Lung (tissue), 11 donors: ENCODE measurements at regions not wholly inside any gene's neighbourhood (a gene's known extent, or its start where the extent isn't known, plus 50 kb on each side); places are given as distances from the start of the nearest gene placed in this dataset.

ENCODE experiments used
- ATAC-seq: fragments of 200-7000 bp; cut with Tn5 transposase; one replicate; pipeline ENCODE4 v1.9.1; 2020; ENCODE audit warnings: moderate number of reproducible peaks; ENCODE audit not compliant: insufficient read depth, low FRiP score
- DNase-seq, 3 donors: peaks; one replicate each; pipeline ENCODE4 v3.0.0-alpha.2; 2013 to 2017
- H3K27ac ChIP-seq, 2 donors: one replicate each; pipeline ENCODE4 v1.5.1; 2013; ENCODE audit warnings: mild to moderate bottlenecking in 2 of 2, moderate library complexity in 2 of 2, control low read depth in 1 of 2, inconsistent platforms in 1 of 2, low read depth in 1 of 2, low read length in 1 of 2
- H3K27me3 ChIP-seq, 3 donors: one replicate each; pipeline ENCODE4 v1.5.1; 2013; ENCODE audit warnings: low read length in 2 of 3; ENCODE audit not compliant: control insufficient read depth in 3 of 3, insufficient read depth in 3 of 3
- H3K36me3 ChIP-seq, 4 donors: one replicate each; pipeline ENCODE4 v1.5.1; 2013; ENCODE audit warnings: low read length in 4 of 4, mild to moderate bottlenecking in 1 of 4, moderate library complexity in 1 of 4; ENCODE audit not compliant: control insufficient read depth in 4 of 4, insufficient read depth in 4 of 4
- H3K4me1 ChIP-seq, 5 donors: one replicate each; pipeline ENCODE4 v1.5.1; 2013; ENCODE audit warnings: low read length in 5 of 5, mild to moderate bottlenecking in 2 of 5, moderate library complexity in 1 of 5; ENCODE audit not compliant: control insufficient read depth in 5 of 5, insufficient read depth in 5 of 5
- H3K4me3 ChIP-seq: one replicate; pipeline ENCODE4 v1.5.1; 2013; ENCODE audit warnings: mild to moderate bottlenecking, control low read depth, moderate library complexity
- H3K9ac ChIP-seq, 2 donors: one replicate each; pipeline ENCODE4 v1.5.1; 2013; ENCODE audit warnings: low read length in 2 of 2, control low read depth in 1 of 2; ENCODE audit not compliant: insufficient read depth in 1 of 2
- H3K9me3 ChIP-seq, 4 donors: one replicate each; pipeline ENCODE4 v1.5.1; 2013; ENCODE audit warnings: low read length in 3 of 4, mild to moderate bottlenecking in 1 of 4, moderate library complexity in 1 of 4; ENCODE audit not compliant: control insufficient read depth in 4 of 4, insufficient read depth in 3 of 4
- CTCF ChIP-seq: IDR thresholded peaks from 2 replicates; pipeline ENCODE4 v1.5.1; 2012; ENCODE audit warnings: mild to moderate bottlenecking; ENCODE audit errors: control extremely low read depth, extremely low read depth
- WGBS, 2 donors: extraction: QIAGEN DNeasy Blood & Tissue Kit; methylation state at CpG; one replicate each; pipeline ENCODE4 v1.1.7; 2013; 5-methylcytosine and 5-hydroxymethylcytosine counted together
- donor health status: control.
- donor health status: control.
- donor health status: Bipolar disorder and iron deficiency.
- donor health status: healthy.
- donor health status: DM: yes; HTN: yes; CAD: no.

GRCh38 chr6:163985040-163985439 is 570.5 kb downstream of the QKI start:
- Histone ChIP-seq H3K27ac (no peak overlapping the region), H3K9me3 (peaks cover 0 to 4% (median 0%) of the 10 kb centered on the region in 4 donors), H3K4me1 (peaks cover 0 to 5% (median 0%) of the 10 kb centered on the region in 5 donors), H3K36me3 (no peaks in the 10 kb centered on the region), H3K27me3 (no peaks in the 10 kb centered on the region), H3K9ac (no peak overlapping the region), H3K4me3 (no peak overlapping the region)
- no peak for DNase-seq
- ATAC-seq = no peak
- 66 to 69% methylated on average over 1 of the region's 1 CpG for WGBS, 2 donors
- no peak for TF ChIP-seq CTCF

- DNase-seq = no peak
- no peaks in the 10 kb centered on the region for H3K27me3 ChIP-seq
- H3K9ac ChIP-seq = no peak overlapping the region
- H3K4me1 ChIP-seq = peaks cover 0 to 4% (median 0%) of the 10 kb centered on the region in 5 donors
- H3K4me3 ChIP-seq = no peak overlapping the region
- no peak for TF ChIP-seq CTCF
- H3K36me3 ChIP-seq = no peaks in the 10 kb centered on the region
- H3K27ac ChIP-seq = no peak overlapping the region
- 30 to 51% methylated on average over 9 of the region's 9 CpGs for WGBS, 2 donors
- ATAC-seq = no peak
- peaks cover 0 to 4% (median 0%) of the 10 kb centered on the region in 4 donors for H3K9me3 ChIP-seq
These were observed 569.8 kb downstream of the QKI start for GRCh38 chr6:163984124-163984936.

- WGBS, 2 donors = 77 to 86% methylated on average over 10 of the region's 10 CpGs
- Histone ChIP-seq H3K9ac (no peak overlapping the region), H3K27me3 (no peaks in the 10 kb centered on the region), H3K36me3 (no peaks in the 10 kb centered on the region), H3K4me3 (no peak overlapping the region), H3K4me1 (peaks cover 0 to 4% (median 0%) of the 10 kb centered on the region in 5 donors), H3K9me3 (peaks cover 0 to 4% (median 0%) of the 10 kb centered on the region in 4 donors), H3K27ac (no peak overlapping the region)
- ATAC-seq = no peak
- TF ChIP-seq CTCF = no peak
- no peak for DNase-seq
These were observed 569.2 kb downstream of the QKI start for GRCh38 chr6:163983679-163984078.
